ENCODE measurements at regions not wholly inside any gene's neighbourhood (a gene's known extent, or its start where the extent isn't known, plus 50 kb on each side); places are given as distances from the start of the nearest gene placed in this dataset.

- WGBS, 2 experiments (ENCODE audit: extremely low coverage in 1 of 2, insufficient coverage in 1 of 2, insufficient read length in 1 of 2, insufficient replicate concordance in 2 of 2, low coverage in 1 of 2, low lambda C conversion rate in 2 of 2, missing lambda C conversion rate in 1 of 2) = 89% methylated on average over 3 of the region's 3 CpGs; no CpG with 5 or more reads in 1 of the 2 experiments
- Histone ChIP-seq H2BK15ac (ENCODE audit: low read length) (no peak overlapping the region), H3K56ac (replicated peaks; ENCODE audit: insufficient read length, low read depth, low read length) (no peak overlapping the region), H4K91ac (replicated peaks; ENCODE audit: insufficient read length, low read length) (no peak overlapping the region), H3K9me3 (ENCODE audit: insufficient read depth in 2 of 2, low read depth in 1 of 2, low read length in 1 of 2) (no peaks in the 10 kb centered on the region), H3K4ac (replicated peaks; ENCODE audit: insufficient read length, low read depth, low read length) (no peak overlapping the region), H3K18ac (ENCODE audit: extremely low read depth, low read length) (no peak overlapping the region), H3K14ac (ENCODE audit: insufficient read length) (no peak overlapping the region), H4K8ac (ENCODE audit: extremely low read depth, insufficient read depth, low read length) (no peak overlapping the region), H3K27me3 (replicated peaks in 1 of 4; ENCODE audit: control insufficient read depth in 3 of 4, extremely low read depth in 1 of 4, insufficient read depth in 3 of 4, low read length in 3 of 4) (no peaks in the 10 kb centered on the region), H3K27ac (ENCODE audit: low read depth, low read length) (no peak overlapping the region), H2BK120ac (replicated peaks; ENCODE audit: low read depth, low read length) (no peak overlapping the region), H2AK5ac (ENCODE audit: low read depth, low read length) (no peak overlapping the region), H3K79me1 (ENCODE audit: low read depth, low read length) (no peaks in the 10 kb centered on the region), H2BK20ac (ENCODE audit: low read length) (no peak overlapping the region), H3K4me1 (replicated peaks in 1 of 4; ENCODE audit: control insufficient read depth in 3 of 4, insufficient read depth in 4 of 4, low read length in 3 of 4) (peaks cover 3 to 16% (median 9%) of the 10 kb centered on the region in 4 experiments; a peak in 5 of 7 replicates), H3K23ac (ENCODE audit: insufficient read length) (no peak overlapping the region), H2BK5ac (ENCODE audit: low read depth, low read length) (no peak overlapping the region), H3K36me3 (ENCODE audit: control insufficient read depth in 2 of 4, insufficient read depth in 4 of 4, low read length in 3 of 4) (no peaks in the 10 kb centered on the region), H4K5ac (ENCODE audit: insufficient read length, low read depth, low read length) (no peak overlapping the region), H3K23me2 (ENCODE audit: low read depth, low read length) (no peaks in the 10 kb centered on the region; the same call in 1 of the 2 replicates), H2AFZ (ENCODE audit: low read length) (no peak overlapping the region), H3K79me2 (ENCODE audit: control insufficient read depth in 1 of 2, insufficient read depth in 2 of 2, low read length in 2 of 2) (no peaks in the 10 kb centered on the region), H3K4me2 (ENCODE audit: insufficient read depth in 1 of 2, low read depth in 2 of 2, low read length in 2 of 2) (no peak overlapping the region), H2BK12ac (ENCODE audit: low read depth, low read length) (no peak overlapping the region), H4K20me1 (replicated peaks in 1 of 2; ENCODE audit: control insufficient read depth in 1 of 2, insufficient read depth in 2 of 2, low read length in 2 of 2) (no peaks in the 10 kb centered on the region), H3K4me3 (ENCODE audit: extremely low read depth in 1 of 4, insufficient read depth in 2 of 4, low read depth in 3 of 4, low read length in 4 of 4) (no peak overlapping the region), H3K9ac (replicated peaks in 1 of 4; ENCODE audit: extremely low read depth in 1 of 4, low read depth in 3 of 4, low read length in 3 of 4) (no peak overlapping the region)
- CTCF ChIA-PET (ENCODE audit: partially characterized antibody) = interaction anchor here (0.6 to 1.5 kb wide), 6 partner anchors 19 to 404 kb away, joined by 3 read pairs; no protein-coding TSS in a partner anchor
- POLR2A ChIA-PET (ENCODE audit: partially characterized antibody) = interaction anchor here (1.3 kb wide), 1 partner anchor 405 kb away, joined by 4 read pairs; the partner anchor contains the start of gene THBS1
- FAIRE-seq = no peak
- no peak for DNase-seq (ENCODE audit: low read depth in 1 of 2, low spot score in 2 of 2)
- TF ChIP-seq KDM5A (IDR thresholded peaks at IDR 0.05; ENCODE audit: low read length) (no peak), CREB1 (IDR thresholded peaks at IDR 0.05) (no peak), RAD21 (IDR thresholded peaks at IDR 0.05 in 1 of 2, conservative IDR thresholded peaks at IDR 0.05 in 1 of 2; ENCODE audit: low read depth in 2 of 2, low read length in 2 of 2) (no peak), KDM1A (IDR thresholded peaks at IDR 0.05; ENCODE audit: borderline replicate concordance, low read length) (no peak), CBX5 (IDR thresholded peaks at IDR 0.05; ENCODE audit: low read depth, low read length) (no peak), GABPA (IDR thresholded peaks at IDR 0.05; ENCODE audit: borderline replicate concordance, insufficient read depth, low read length) (no peak), RNF2 (IDR thresholded peaks at IDR 0.05; ENCODE audit: borderline replicate concordance, low read depth, low read length, missing control alignments, poor library complexity, severe bottlenecking) (no peak), BCL11A (IDR thresholded peaks at IDR 0.05; ENCODE audit: low read depth in 2 of 2, low read length in 2 of 2) (no peak), EP300 (IDR thresholded peaks at IDR 0.05; ENCODE audit: borderline replicate concordance in 1 of 2, low read depth in 2 of 2, low read length in 2 of 2) (no peak), FOSL1 (IDR thresholded peaks at IDR 0.05; ENCODE audit: insufficient read depth, low read depth, low read length) (no peak), RBBP5 (IDR thresholded peaks at IDR 0.05; ENCODE audit: borderline replicate concordance, low read depth, low read length) (no peak), CTBP2 (IDR thresholded peaks at IDR 0.05; ENCODE audit: borderline replicate concordance, insufficient read depth, insufficient read length, low read length) (no peak), HDAC6 (IDR thresholded peaks at IDR 0.05; ENCODE audit: low read depth, low read length) (no peak), TBP (IDR thresholded peaks at IDR 0.05; ENCODE audit: low read depth, low read length) (no peak)
Measured at GRCh38 chr15:39176030-39176429, 404.8 kb upstream of the THBS1 start.
